ENCODE measurements at regions not wholly inside any gene's neighbourhood (a gene's known extent, or its start where the extent isn't known, plus 50 kb on each side); places are given as distances from the start of the nearest gene placed in this dataset.

- ATAC-seq (ENCODE audit: insufficient read depth, low read depth), result no peak
- Histone ChIP-seq H3K4me3 (ENCODE audit: low read depth in 1 of 2, low read length in 2 of 2) (no peak overlapping the region), H3K9ac (ENCODE audit: low read depth, low read length) (no peak overlapping the region), H3K27me3 (ENCODE audit: insufficient read depth, low read length, poor library complexity) (no peaks in the 10 kb centered on the region), H3K9me3 (ENCODE audit: insufficient read depth, low read length, severe bottlenecking) (no peaks in the 10 kb centered on the region), H3K4me1 (ENCODE audit: insufficient read depth, low read length) (no peaks in the 10 kb centered on the region), H4K20me1 (ENCODE audit: insufficient read depth, low read length) (no peaks in the 10 kb centered on the region), H2AFZ (ENCODE audit: low read depth, low read length) (no peak overlapping the region), H3K36me3 (ENCODE audit: insufficient read depth, low read length) (no peaks in the 10 kb centered on the region), H3K79me2 (ENCODE audit: insufficient read depth, low read length) (no peaks in the 10 kb centered on the region), H3K4me2 (ENCODE audit: insufficient read depth, low read length) (no peak overlapping the region), H3K27ac (ENCODE audit: low read length) (no peak overlapping the region)
- no peak for DNase-seq
- TF ChIP-seq EZH2 (IDR thresholded peaks at IDR 0.05; ENCODE audit: borderline replicate concordance, low read depth, low read length, severe bottlenecking) (no peak), CTCF (IDR thresholded peaks at IDR 0.05; ENCODE audit: borderline replicate concordance, extremely low read depth, low read length, poor library complexity, severe bottlenecking) (no peak)
Observed at GRCh38 chr3:106029954-106030626, 161.3 kb upstream of the CBLB start.

GRCh38 chr3:106030627-106030963 lies 161.8 kb upstream of the CBLB start:
- H4K20me1 ChIP-seq (ENCODE audit: insufficient read depth, low read length), result no peaks in the 10 kb centered on the region
- no peaks in the 10 kb centered on the region for H3K36me3 ChIP-seq (ENCODE audit: insufficient read depth, low read length)
- H3K9me3 ChIP-seq (ENCODE audit: insufficient read depth, low read length, severe bottlenecking), result no peaks in the 10 kb centered on the region
- no peaks in the 10 kb centered on the region for H3K4me1 ChIP-seq (ENCODE audit: insufficient read depth, low read length)
- DNase-seq (no peak), ATAC-seq (ENCODE audit: insufficient read depth, low read depth) (no peak)
- no peak overlapping the region for H3K9ac ChIP-seq (ENCODE audit: low read depth, low read length)
- no peak overlapping the region for H2AFZ ChIP-seq (ENCODE audit: low read depth, low read length)
- no peak overlapping the region for H3K4me2 ChIP-seq (ENCODE audit: insufficient read depth, low read length)
- TF ChIP-seq CTCF (IDR thresholded peaks at IDR 0.05; ENCODE audit: borderline replicate concordance, extremely low read depth, low read length, poor library complexity, severe bottlenecking) (no peak), EZH2 (IDR thresholded peaks at IDR 0.05; ENCODE audit: borderline replicate concordance, low read depth, low read length, severe bottlenecking) (no peak)
- no peak overlapping the region for H3K4me3 ChIP-seq (ENCODE audit: low read depth in 1 of 2, low read length in 2 of 2)
- H3K27me3 ChIP-seq (ENCODE audit: insufficient read depth, low read length, poor library complexity), result no peaks in the 10 kb centered on the region
- H3K27ac ChIP-seq (ENCODE audit: low read length), result no peak overlapping the region
- no peaks in the 10 kb centered on the region for H3K79me2 ChIP-seq (ENCODE audit: insufficient read depth, low read length)

- Histone ChIP-seq H3K9ac (ENCODE audit: low read depth, low read length) (no peak overlapping the region), H4K20me1 (ENCODE audit: insufficient read depth, low read length) (no peaks in the 10 kb centered on the region), H3K4me3 (ENCODE audit: low read depth in 1 of 2, low read length in 2 of 2) (no peak overlapping the region), H3K79me2 (ENCODE audit: insufficient read depth, low read length) (no peaks in the 10 kb centered on the region), H2AFZ (ENCODE audit: low read depth, low read length) (no peak overlapping the region), H3K36me3 (ENCODE audit: insufficient read depth, low read length) (no peaks in the 10 kb centered on the region), H3K4me2 (ENCODE audit: insufficient read depth, low read length) (no peak overlapping the region), H3K27ac (ENCODE audit: low read length) (no peak overlapping the region), H3K9me3 (ENCODE audit: insufficient read depth, low read length, severe bottlenecking) (no peaks in the 10 kb centered on the region), H3K4me1 (ENCODE audit: insufficient read depth, low read length) (no peaks in the 10 kb centered on the region), H3K27me3 (ENCODE audit: insufficient read depth, low read length, poor library complexity) (no peaks in the 10 kb centered on the region)
- DNase-seq (no peak), ATAC-seq (ENCODE audit: insufficient read depth, low read depth) (no peak)
- no peak for TF ChIP-seq EZH2 (IDR thresholded peaks at IDR 0.05; ENCODE audit: borderline replicate concordance, low read depth, low read length, severe bottlenecking)
- no peak for TF ChIP-seq CTCF (IDR thresholded peaks at IDR 0.05; ENCODE audit: borderline replicate concordance, extremely low read depth, low read length, poor library complexity, severe bottlenecking)
Observed at GRCh38 chr3:106032479-106032878, 163.7 kb upstream of the CBLB start.
